HCT116 (cell line): ENCODE measurements at regions not wholly inside any gene's neighbourhood (a gene's known extent, or its start where the extent isn't known, plus 50 kb on each side); places are given as distances from the start of the nearest gene placed in this dataset.

ENCODE experiments used
- ATAC-seq: fragments of 200-7000 bp; cut with Tn5 transposase; 2 replicates; pipeline ENCODE4 v1.9.1; 2020; ENCODE audit warnings: mild to moderate bottlenecking, moderate library complexity
- BruUV-seq: library from RNA; stranded (reverse); fragments of 400-500 nt; replicated peaks from 2 replicates; lab custom pipeline; 2021; lab: Mats Ljungman, UMichigan
- CTCF ChIA-PET: fragments of 300-600 bp; sonication (Branson Sonifier 250); formaldehyde crosslinking; loops from one replicate; lab custom pipeline; 2021; ENCODE audit warnings: antibody characterized with exemption; lab: Charles Lee
- POLR2A ChIA-PET: fragments of 300-600, 350-600 bp; sonication (Branson Sonifier 250); formaldehyde crosslinking; loops from one replicate; lab custom pipeline; 2021; ENCODE audit warnings: antibody characterized with exemption; lab: Charles Lee
- RAD21 ChIA-PET, 2 experiments: fragments of 300-600 bp; sonication (Branson Sonifier 250); formaldehyde crosslinking; loops; one replicate each; lab custom pipeline; 2023; ENCODE audit warnings: low total read pairs in 2 of 2; ENCODE audit not compliant: uncharacterized antibody in 2 of 2, unreplicated experiment in 2 of 2, low non-redundant PET in 1 of 2; lab: Charles Lee
- DNase-seq: peaks from one replicate; pipeline ENCODE4 v3.0.0-alpha.2; 2010; ENCODE audit warnings: low read depth, low spot score
- H2AFZ ChIP-seq: fragments of 200-600 bp; shearing (Covaris generic), sonication (generic); 2 replicates; pipeline ENCODE4 v1.6.1; 2017; ENCODE audit warnings: low read depth, mixed run types, mixed read lengths, antibody characterized with exemption, low read length; ENCODE audit not compliant: poor library complexity, severe bottlenecking
- H3K27ac ChIP-seq: 2 replicates; pipeline ENCODE4 v1.5.1; 2012; ENCODE audit warnings: low read depth, low read length
- H3K27me3 ChIP-seq: fragments of 200-600 bp; sonication (generic); 2 replicates; pipeline ENCODE4 v1.6.1; 2016; ENCODE audit warnings: mixed run types, low read length, mixed read lengths; ENCODE audit not compliant: insufficient read depth
- H3K36me3 ChIP-seq, 2 experiments: fragments of 200-500 bp in 1 of 2; fragments of 200-600 bp in 1 of 2; sonication (Bioruptor generic) in 1 of 2; sonication (generic) in 1 of 2; 2 replicates each; pipeline versions ENCODE4 v1.5.1 to v1.6.1; 2014 to 2016; ENCODE audit warnings: low read length in 2 of 2, inconsistent platforms in 1 of 2, mixed read lengths in 1 of 2, mixed run types in 1 of 2; ENCODE audit not compliant: insufficient read depth in 2 of 2, control insufficient read depth in 1 of 2
- H3K4me1 ChIP-seq, 2 experiments: fragments of 200-600 bp in 1 of 2; sonication (generic) in 1 of 2; 2 replicates each; pipeline versions ENCODE4 v1.5.1 to v1.6.1; 2012 to 2017; ENCODE audit warnings: low read length in 2 of 2, inconsistent platforms in 1 of 2, mild to moderate bottlenecking in 1 of 2, mixed read lengths in 1 of 2, mixed run types in 1 of 2, moderate library complexity in 1 of 2; ENCODE audit not compliant: insufficient read depth in 2 of 2, control insufficient read depth in 1 of 2
- H3K4me2 ChIP-seq: fragments of 200-600 bp; sonication (generic); 2 replicates; pipeline ENCODE4 v1.6.1; 2017; ENCODE audit warnings: mixed run types, low read length, mixed read lengths
- H3K4me3 ChIP-seq, 2 experiments: fragments of 200-600 bp in 1 of 2; sonication (generic) in 1 of 2; replicated peaks in 1 of 2; 2 replicates each; pipeline ENCODE4 v1.5.1; 2011 to 2016; ENCODE audit warnings: low read length in 2 of 2, control low read depth in 1 of 2, low read depth in 1 of 2, mild to moderate bottlenecking in 1 of 2, mixed read lengths in 1 of 2, mixed run types in 1 of 2
- H3K79me2 ChIP-seq: fragments of 200-600 bp; sonication (generic); 2 replicates; pipeline ENCODE4 v1.6.1; 2017; ENCODE audit warnings: mild to moderate bottlenecking, mixed run types, low read length, moderate library complexity, mixed read lengths; ENCODE audit not compliant: insufficient read depth
- H3K9ac ChIP-seq: fragments of 200-600 bp; sonication (generic); 2 replicates; pipeline ENCODE4 v1.6.1; 2016; ENCODE audit warnings: low read length, mixed read lengths
- H3K9me2 ChIP-seq: fragments of 200-600 bp; sonication (generic), shearing (Covaris generic); 2 replicates; pipeline ENCODE4 v1.6.1; 2017; ENCODE audit warnings: mixed run types, mild to moderate bottlenecking, moderate library complexity; ENCODE audit not compliant: insufficient read depth
- H3K9me3 ChIP-seq, 2 experiments: fragments of 200-500 bp in 1 of 2; fragments of 200-600 bp in 1 of 2; sonication (Bioruptor generic) in 1 of 2; sonication (generic) in 1 of 2; 2 replicates each; pipeline ENCODE4 v1.6.1; 2014 to 2017; ENCODE audit warnings: low read length in 2 of 2, mixed read lengths in 2 of 2, inconsistent platforms in 1 of 2, low read depth in 1 of 2, mild to moderate bottlenecking in 1 of 2, mixed run types in 1 of 2, moderate library complexity in 1 of 2; ENCODE audit not compliant: control insufficient read depth in 1 of 2, insufficient read depth in 1 of 2
- H4K20me1 ChIP-seq: fragments of 200-600 bp; sonication (generic), shearing (Covaris generic); 2 replicates; pipeline ENCODE4 v1.6.1; 2017; ENCODE audit warnings: mixed run types, mild to moderate bottlenecking, moderate library complexity; ENCODE audit not compliant: insufficient read depth
- EGR1 ChIP-seq: IDR thresholded peaks from 2 replicates; pipeline ENCODE4 v1.6.1; 2012; ENCODE audit warnings: low read depth
- FOSL1 ChIP-seq: IDR thresholded peaks from 2 replicates; pipeline ENCODE4 v1.6.1; 2012; ENCODE audit warnings: low read depth
- JUND ChIP-seq: IDR thresholded peaks from 2 replicates; pipeline ENCODE4 v1.6.1; 2012
- POLR2A ChIP-seq: IDR thresholded peaks from 2 replicates; pipeline ENCODE4 v1.7.0; 2011; ENCODE audit warnings: borderline replicate concordance; ENCODE audit not compliant: insufficient read depth, insufficient read length; ENCODE audit errors: extremely low read depth
- POLR2AphosphoS5 ChIP-seq: IDR thresholded peaks from 2 replicates; pipeline ENCODE4 v1.6.1; 2011; ENCODE audit warnings: mild to moderate bottlenecking, low read depth, low read length, moderate library complexity
- RAD21 ChIP-seq: IDR thresholded peaks from 2 replicates; pipeline ENCODE4 v1.6.1; 2012; ENCODE audit warnings: low read depth, mild to moderate bottlenecking
- SIN3A ChIP-seq: IDR thresholded peaks from 2 replicates; pipeline ENCODE4 v1.6.1; 2012; ENCODE audit warnings: low read depth
- SRF ChIP-seq: IDR thresholded peaks from 2 replicates; pipeline ENCODE4 v1.6.1; 2012; ENCODE audit warnings: low read depth
- YY1 ChIP-seq: IDR thresholded peaks from 2 replicates; pipeline ENCODE4 v1.6.1; 2011; ENCODE audit warnings: low read length, low read depth, moderate library complexity, mild to moderate bottlenecking; ENCODE audit not compliant: insufficient replicate concordance; ENCODE audit errors: extremely low read depth
- intact Hi-C: fragments of 100-400 bp; cut with micrococcal nuclease; formaldehyde crosslinking; loops from 2 replicates; pipeline ENCODE4 v1.10.0; 2022
- TF ChIP-seq, protein P1 (sequence below), 3 experiments: fragments of 200-600 bp in 1 of 3; sonication (generic) in 1 of 3; IDR thresholded peaks in 2 of 3; conservative IDR thresholded peaks in 1 of 3; 2 replicates each; pipeline ENCODE4 v1.5.1; 2012 to 2017; ENCODE audit warnings: low read depth in 2 of 3, low read length in 2 of 3, antibody characterized with exemption in 1 of 3, borderline replicate concordance in 1 of 3, control low read depth in 1 of 3, mild to moderate bottlenecking in 1 of 3, mixed read lengths in 1 of 3, mixed run types in 1 of 3, moderate library complexity in 1 of 3; ENCODE audit not compliant: insufficient read depth in 1 of 3
- TF ChIP-seq, protein P2 (sequence below): IDR thresholded peaks from 2 replicates; pipeline ENCODE4 v1.6.1; 2012
- TF ChIP-seq, protein P3 (sequence below): IDR thresholded peaks from 2 replicates; pipeline ENCODE4 v1.6.1; 2012

DNA sequence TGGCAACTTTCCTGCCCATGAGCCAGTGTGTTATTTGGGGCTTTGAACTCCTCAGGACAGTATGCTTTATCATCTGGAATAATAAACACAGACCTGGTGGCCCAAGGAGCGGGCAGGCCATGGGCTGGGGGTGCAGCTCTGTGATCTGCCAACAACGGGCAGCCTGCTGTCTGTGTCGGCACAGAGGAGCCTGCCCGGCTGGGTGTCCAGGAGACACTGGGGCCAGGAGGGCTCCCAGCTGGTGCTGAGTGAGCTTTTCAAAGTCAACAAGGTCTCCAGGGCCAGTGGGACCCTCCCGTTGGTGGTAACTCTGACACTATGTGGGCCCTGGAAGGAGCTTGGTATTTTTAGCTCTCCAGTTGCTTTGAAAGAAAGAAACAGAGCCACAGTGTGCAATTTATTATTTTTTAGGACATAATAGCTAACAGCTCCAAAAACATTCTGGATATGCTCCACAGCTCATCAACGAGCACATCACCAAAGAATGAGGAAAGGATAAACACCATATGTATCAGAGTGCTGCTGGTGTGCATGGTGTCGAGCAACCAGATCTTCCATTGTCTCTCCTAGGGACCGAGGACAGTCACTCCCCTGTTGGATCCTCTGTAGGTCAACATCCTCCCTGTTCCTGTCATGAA, 488.7 kb upstream of the USP24 start (continued):
- TF ChIP-seq, protein P1, sequence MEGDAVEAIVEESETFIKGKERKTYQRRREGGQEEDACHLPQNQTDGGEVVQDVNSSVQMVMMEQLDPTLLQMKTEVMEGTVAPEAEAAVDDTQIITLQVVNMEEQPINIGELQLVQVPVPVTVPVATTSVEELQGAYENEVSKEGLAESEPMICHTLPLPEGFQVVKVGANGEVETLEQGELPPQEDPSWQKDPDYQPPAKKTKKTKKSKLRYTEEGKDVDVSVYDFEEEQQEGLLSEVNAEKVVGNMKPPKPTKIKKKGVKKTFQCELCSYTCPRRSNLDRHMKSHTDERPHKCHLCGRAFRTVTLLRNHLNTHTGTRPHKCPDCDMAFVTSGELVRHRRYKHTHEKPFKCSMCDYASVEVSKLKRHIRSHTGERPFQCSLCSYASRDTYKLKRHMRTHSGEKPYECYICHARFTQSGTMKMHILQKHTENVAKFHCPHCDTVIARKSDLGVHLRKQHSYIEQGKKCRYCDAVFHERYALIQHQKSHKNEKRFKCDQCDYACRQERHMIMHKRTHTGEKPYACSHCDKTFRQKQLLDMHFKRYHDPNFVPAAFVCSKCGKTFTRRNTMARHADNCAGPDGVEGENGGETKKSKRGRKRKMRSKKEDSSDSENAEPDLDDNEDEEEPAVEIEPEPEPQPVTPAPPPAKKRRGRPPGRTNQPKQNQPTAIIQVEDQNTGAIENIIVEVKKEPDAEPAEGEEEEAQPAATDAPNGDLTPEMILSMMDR (IDR thresholded peaks at IDR 0.05 in 2 of 3, conservative IDR thresholded peaks at IDR 0.05 in 1 of 3; ENCODE audit: borderline replicate concordance in 1 of 3, insufficient read depth in 1 of 3, low read depth in 2 of 3, low read length in 2 of 3): no peak
- TF ChIP-seq RAD21 (no peak), FOSL1 (no peak), SRF (no peak), EGR1 (no peak), POLR2A (no peak), POLR2AphosphoS5 (no peak), YY1 (no peak), SIN3A (no peak), JUND (no peak)
- TF ChIP-seq, protein P2, sequence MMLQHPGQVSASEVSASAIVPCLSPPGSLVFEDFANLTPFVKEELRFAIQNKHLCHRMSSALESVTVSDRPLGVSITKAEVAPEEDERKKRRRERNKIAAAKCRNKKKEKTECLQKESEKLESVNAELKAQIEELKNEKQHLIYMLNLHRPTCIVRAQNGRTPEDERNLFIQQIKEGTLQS: no peak
- TF ChIP-seq, protein P3, sequence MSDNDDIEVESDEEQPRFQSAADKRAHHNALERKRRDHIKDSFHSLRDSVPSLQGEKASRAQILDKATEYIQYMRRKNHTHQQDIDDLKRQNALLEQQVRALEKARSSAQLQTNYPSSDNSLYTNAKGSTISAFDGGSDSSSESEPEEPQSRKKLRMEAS: no peak

DNA sequence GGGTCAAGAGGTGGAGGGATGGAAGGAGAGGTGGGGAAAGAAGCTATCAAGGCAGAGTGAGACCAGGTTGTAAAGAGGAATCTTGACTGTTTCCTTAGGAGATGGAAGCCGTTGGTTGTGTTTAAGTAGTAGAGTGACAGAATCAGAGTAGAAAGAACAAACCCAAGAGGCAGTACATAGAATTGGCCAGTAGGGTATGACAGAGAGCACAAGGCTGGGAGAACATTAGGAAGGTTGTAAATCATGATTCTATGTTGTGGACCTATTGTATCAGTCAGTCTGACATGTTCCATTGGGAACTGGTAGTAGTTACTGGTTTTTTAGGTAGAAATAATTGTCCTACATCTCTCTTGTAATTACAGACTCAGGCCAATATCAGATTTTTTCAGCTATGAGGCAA, 486.9 kb upstream of the USP24 start:
- ChIA-PET POLR2A (no interaction called here), RAD21 (no interaction called here), CTCF (no interaction called here)
- Histone ChIP-seq H3K4me1 (no peaks in the 10 kb centered on the region), H3K4me2 (no peak overlapping the region), H3K36me3 (no peaks in the 10 kb centered on the region), H3K79me2 (no peaks in the 10 kb centered on the region), H2AFZ (no peak overlapping the region), H3K9ac (no peak overlapping the region), H3K27ac (no peak overlapping the region), H3K9me3 (no peaks in the 10 kb centered on the region), H3K9me2 (no peaks in the 10 kb centered on the region), H3K27me3 (no peaks in the 10 kb centered on the region), H4K20me1 (no peaks in the 10 kb centered on the region), H3K4me3 (no peak overlapping the region)
- TF ChIP-seq, protein P1 (IDR thresholded peaks at IDR 0.05 in 2 of 3, conservative IDR thresholded peaks at IDR 0.05 in 1 of 3; ENCODE audit: borderline replicate concordance in 1 of 3, insufficient read depth in 1 of 3, low read depth in 2 of 3, low read length in 2 of 3): peak; percentile 28 to 86 (median 75); a peak in 5 of 6 replicates
- TF ChIP-seq SIN3A: no peak
- TF ChIP-seq RAD21: peak; percentile 56
- TF ChIP-seq FOSL1: no peak
- no TSS peak for BruUV-seq
- DNase-seq: peak; percentile 19
- intact Hi-C loops: no loop called here
- ATAC-seq: peak; percentile 90
